Esophagus muscularis mucosa (tissue), 4 donors: ENCODE measurements at regions not wholly inside any gene's neighbourhood (a gene's known extent, or its start where the extent isn't known, plus 50 kb on each side); places are given as distances from the start of the nearest gene placed in this dataset.

Experiments
- DNase-seq: peaks from one replicate; pipeline ENCODE4 v3.0.0-alpha.2; 2017; ENCODE audit errors: extremely low spot score
- H3K27ac ChIP-seq, 4 donors: fragments of 200-600 bp; sonication (generic); replicated peaks in 1 of 4; 1 replicate in 3 of 4; 2 replicates in 1 of 4; pipeline ENCODE4 v1.5.1; 2016 to 2019; ENCODE audit warnings: mild to moderate bottlenecking in 1 of 4
- H3K27me3 ChIP-seq, 4 donors: fragments of 200-600 bp; sonication (generic); one replicate each; pipeline versions ENCODE4 v1.5.1 to v1.6.0; 2016 to 2019
- H3K36me3 ChIP-seq, 4 donors: fragments of 200-600 bp; sonication (generic); one replicate each; pipeline ENCODE4 v1.5.1; 2016 to 2019
- H3K4me1 ChIP-seq, 4 donors: fragments of 200-600 bp; sonication (generic); one replicate each; pipeline ENCODE4 v1.5.1; 2016 to 2019
- H3K4me3 ChIP-seq, 4 donors: fragments of 200-600 bp; sonication (generic); 1 replicate in 2 of 4; 2 replicates in 2 of 4; pipeline ENCODE4 v1.5.1; 2016 to 2019; ENCODE audit warnings: mild to moderate bottlenecking in 4 of 4, moderate library complexity in 1 of 4
- H3K9me3 ChIP-seq, 4 donors: fragments of 200-600 bp; sonication (generic); 1 replicate in 3 of 4; 2 replicates in 1 of 4; pipeline ENCODE4 v1.5.1; 2016 to 2019
- CTCF ChIP-seq, 3 experiments: fragments of 200-600 bp in 2 of 3; fragments of 450-650 bp in 1 of 3; sonication (generic) in 2 of 3; IDR thresholded peaks; one replicate each; pipeline ENCODE4 v1.5.1; 2017 to 2019; ENCODE audit warnings: antibody characterized with exemption in 3 of 3, mild to moderate bottlenecking in 2 of 3, moderate library complexity in 1 of 3
- EP300 ChIP-seq: sonication (generic); formaldehyde crosslinking; IDR thresholded peaks from one replicate; pipeline ENCODE4 v1.6.1; 2017; ENCODE audit warnings: antibody characterized with exemption
- POLR2A ChIP-seq: fragments of 450-650 bp; IDR thresholded peaks from one replicate; pipeline ENCODE4 v1.6.1; 2017; ENCODE audit warnings: antibody characterized with exemption, moderate library complexity, mild to moderate bottlenecking, low read depth
- POLR2AphosphoS5 ChIP-seq, 2 donors: sonication (generic); formaldehyde crosslinking; IDR thresholded peaks; one replicate each; pipeline ENCODE4 v1.6.1; 2017; ENCODE audit warnings: antibody characterized with exemption in 2 of 2
- whole genome bisulfite sequencing: methylation state at CpG from one replicate; pipeline ENCODE4 v1.1.5; 2018; 5-methylcytosine and 5-hydroxymethylcytosine counted together
- intact Hi-C: fragments of 100-400 bp; cut with DNase I; formaldehyde crosslinking; loops from one replicate; pipeline ENCODE4 v1.15.1; 2023

GRCh38 chr12:84308211-84308610 is 604.4 kb downstream of the SLC6A15 start:
- DNase-seq = no peak
- Histone ChIP-seq H3K27ac (no peak overlapping the region), H3K9me3 (no peaks in the 10 kb centered on the region), H3K36me3 (no peaks in the 10 kb centered on the region), H3K4me1 (no peaks in the 10 kb centered on the region), H3K4me3 (no peak overlapping the region), H3K27me3 (no peaks in the 10 kb centered on the region)
- intact Hi-C loops = no loop called here
- no peak for TF ChIP-seq POLR2AphosphoS5 (IDR thresholded peaks at IDR 0.05)
- no peak for TF ChIP-seq CTCF (IDR thresholded peaks at IDR 0.05)
- no peak for TF ChIP-seq EP300
- no peak for TF ChIP-seq POLR2A
- 85% methylated on average over 1 of the region's 1 CpG for WGBS

- WGBS = 66% methylated on average over 3 of the region's 3 CpGs
- TF ChIP-seq POLR2A (no peak), POLR2AphosphoS5 (IDR thresholded peaks at IDR 0.05) (no peak), EP300 (no peak), CTCF (IDR thresholded peaks at IDR 0.05) (no peak)
- DNase-seq = no peak
Observed at GRCh38 chr12:84305144-84305543, 607.5 kb downstream of the SLC6A15 start.

GRCh38 chr12:84294246-84294645 is 618.4 kb downstream of the SLC6A15 start:
- no peak for DNase-seq
- Histone ChIP-seq H3K36me3 (no peaks in the 10 kb centered on the region), H3K9me3 (peaks cover 0 to 10% (median 2%) of the 10 kb centered on the region in 4 donors), H3K4me3 (no peak overlapping the region), H3K27ac (no peak overlapping the region), H3K4me1 (peaks cover 0 to 11% (median 5%) of the 10 kb centered on the region in 4 donors), H3K27me3 (no peaks in the 10 kb centered on the region)
- WGBS = 59% methylated on average over 2 of the region's 2 CpGs
- intact Hi-C loops = no loop called here
- TF ChIP-seq POLR2AphosphoS5 (IDR thresholded peaks at IDR 0.05) (no peak), POLR2A (no peak), CTCF (IDR thresholded peaks at IDR 0.05) (no peak), EP300 (no peak)

More at GRCh38 chr12:84305144-84305543, 607.5 kb downstream of the SLC6A15 start:
- Histone ChIP-seq H3K4me1 (no peaks in the 10 kb centered on the region), H3K36me3 (no peaks in the 10 kb centered on the region), H3K27ac (no peak overlapping the region), H3K4me3 (no peak overlapping the region), H3K27me3 (no peaks in the 10 kb centered on the region), H3K9me3 (no peaks in the 10 kb centered on the region)
- intact Hi-C loops = no loop called here

GRCh38 chr12:84290168-84290567 is 622.4 kb downstream of the SLC6A15 start:
- Histone ChIP-seq H3K27me3 (no peaks in the 10 kb centered on the region), H3K4me3 (no peak overlapping the region), H3K27ac (no peak overlapping the region), H3K9me3 (no peaks in the 10 kb centered on the region), H3K36me3 (no peaks in the 10 kb centered on the region), H3K4me1 (peaks cover 0 to 11% (median 5%) of the 10 kb centered on the region in 4 donors)
- no peak for DNase-seq
- intact Hi-C loops = no loop called here
- no peak for TF ChIP-seq POLR2AphosphoS5 (IDR thresholded peaks at IDR 0.05)
- no peak for TF ChIP-seq CTCF (IDR thresholded peaks at IDR 0.05)
- TF ChIP-seq EP300 = no peak

- intact Hi-C loops = no loop called here
- DNase-seq = no peak
- WGBS = 82% methylated on average over 2 of the region's 2 CpGs
- H3K36me3 ChIP-seq = no peaks in the 10 kb centered on the region
- peaks cover 0 to 3% (median 0%) of the 10 kb centered on the region in 4 donors for H3K9me3 ChIP-seq
- H3K4me1 ChIP-seq = no peaks in the 10 kb centered on the region
- no peak overlapping the region for H3K4me3 ChIP-seq
- H3K27me3 ChIP-seq = no peaks in the 10 kb centered on the region
- no peak overlapping the region for H3K27ac ChIP-seq
- TF ChIP-seq POLR2A = no peak
- TF ChIP-seq POLR2AphosphoS5 (IDR thresholded peaks at IDR 0.05) = no peak
- no peak for TF ChIP-seq CTCF (IDR thresholded peaks at IDR 0.05)
- no peak for TF ChIP-seq EP300
Observed at GRCh38 chr12:84277986-84278385, 634.6 kb downstream of the SLC6A15 start.
